PFSK-1 (cell line): ENCODE measurements at regions not wholly inside any gene's neighbourhood (a gene's known extent, or its start where the extent isn't known, plus 50 kb on each side); places are given as distances from the start of the nearest gene placed in this dataset.

ENCODE experiments used
- FOXP2 ChIP-seq: optimal IDR thresholded peaks from 2 replicates; pipeline ENCODE3; 2011; ENCODE audit warnings: borderline replicate concordance, control low read depth, inconsistent platforms; ENCODE audit not compliant: insufficient read depth; ENCODE audit errors: extremely low read length, extremely low read depth
- POLR2AphosphoS5 ChIP-seq: IDR thresholded peaks from 2 replicates; pipeline ENCODE4 v1.6.1; 2012; ENCODE audit warnings: low read depth, mild to moderate bottlenecking, control low read depth, low read length, moderate library complexity
- SIN3A ChIP-seq: IDR thresholded peaks from 2 replicates; pipeline ENCODE4 v1.6.1; 2012; ENCODE audit warnings: mild to moderate bottlenecking, low read length, moderate library complexity, borderline replicate concordance; ENCODE audit not compliant: insufficient read depth
- TAF1 ChIP-seq: IDR thresholded peaks from 2 replicates; pipeline ENCODE4 v1.6.1; 2012; ENCODE audit warnings: low read length, control low read depth, borderline replicate concordance; ENCODE audit not compliant: insufficient read depth
- TF ChIP-seq, protein P1 (sequence below), 2 experiments: IDR thresholded peaks; 2 replicates each; pipeline versions ENCODE4 v1.6.1 to v1.8.0; 2011 to 2012; ENCODE audit warnings: low read depth in 2 of 2, low read length in 2 of 2, control low read depth in 1 of 2, inconsistent platforms in 1 of 2, mild to moderate bottlenecking in 1 of 2, moderate library complexity in 1 of 2; ENCODE audit not compliant: insufficient read depth in 1 of 2

DNA sequence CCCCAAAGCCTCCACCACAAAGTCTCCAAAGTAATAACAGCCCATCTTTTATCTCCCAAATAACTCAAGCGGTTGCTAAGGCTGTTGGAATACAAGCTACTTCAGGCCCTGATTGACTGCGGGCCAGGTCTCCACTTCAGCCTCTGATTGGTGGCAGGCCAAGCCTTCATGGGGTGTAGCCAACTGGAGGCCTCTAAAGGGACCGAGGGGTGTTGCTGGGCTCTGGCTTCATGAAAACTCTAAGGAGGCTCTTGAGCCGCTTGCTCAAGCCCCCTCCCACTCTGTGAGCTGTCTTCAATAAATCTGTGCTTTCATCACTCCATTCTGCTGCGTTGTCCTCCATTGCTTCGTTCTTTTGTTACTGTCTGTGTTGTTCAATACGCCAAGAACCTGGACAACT is 487.2 kb downstream of the XYLT1 start:
- TF ChIP-seq SIN3A: no peak
- no peak for TF ChIP-seq POLR2AphosphoS5

DNA sequence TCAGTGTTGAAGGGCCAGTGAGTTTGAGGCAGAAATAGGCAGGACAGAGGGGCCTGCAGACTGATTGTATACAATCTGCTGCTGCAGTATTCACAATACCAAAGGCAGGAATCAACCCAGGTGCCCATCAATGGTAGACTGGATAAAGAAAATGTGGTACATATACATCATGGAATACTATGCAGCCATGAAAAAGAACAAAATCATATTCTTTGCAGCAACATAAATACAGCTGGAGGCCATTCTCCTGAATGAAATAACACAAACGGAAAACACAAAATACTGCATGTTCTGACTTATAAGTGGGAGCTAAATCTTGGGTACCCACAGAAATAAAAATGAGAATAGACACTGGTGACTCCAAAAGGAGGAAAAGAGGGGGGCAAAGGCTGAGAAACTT is 485.1 kb downstream of the XYLT1 start:
- no peak for TF ChIP-seq SIN3A
- TF ChIP-seq POLR2AphosphoS5: no peak
- no peak for TF ChIP-seq FOXP2
- TF ChIP-seq, protein P1, sequence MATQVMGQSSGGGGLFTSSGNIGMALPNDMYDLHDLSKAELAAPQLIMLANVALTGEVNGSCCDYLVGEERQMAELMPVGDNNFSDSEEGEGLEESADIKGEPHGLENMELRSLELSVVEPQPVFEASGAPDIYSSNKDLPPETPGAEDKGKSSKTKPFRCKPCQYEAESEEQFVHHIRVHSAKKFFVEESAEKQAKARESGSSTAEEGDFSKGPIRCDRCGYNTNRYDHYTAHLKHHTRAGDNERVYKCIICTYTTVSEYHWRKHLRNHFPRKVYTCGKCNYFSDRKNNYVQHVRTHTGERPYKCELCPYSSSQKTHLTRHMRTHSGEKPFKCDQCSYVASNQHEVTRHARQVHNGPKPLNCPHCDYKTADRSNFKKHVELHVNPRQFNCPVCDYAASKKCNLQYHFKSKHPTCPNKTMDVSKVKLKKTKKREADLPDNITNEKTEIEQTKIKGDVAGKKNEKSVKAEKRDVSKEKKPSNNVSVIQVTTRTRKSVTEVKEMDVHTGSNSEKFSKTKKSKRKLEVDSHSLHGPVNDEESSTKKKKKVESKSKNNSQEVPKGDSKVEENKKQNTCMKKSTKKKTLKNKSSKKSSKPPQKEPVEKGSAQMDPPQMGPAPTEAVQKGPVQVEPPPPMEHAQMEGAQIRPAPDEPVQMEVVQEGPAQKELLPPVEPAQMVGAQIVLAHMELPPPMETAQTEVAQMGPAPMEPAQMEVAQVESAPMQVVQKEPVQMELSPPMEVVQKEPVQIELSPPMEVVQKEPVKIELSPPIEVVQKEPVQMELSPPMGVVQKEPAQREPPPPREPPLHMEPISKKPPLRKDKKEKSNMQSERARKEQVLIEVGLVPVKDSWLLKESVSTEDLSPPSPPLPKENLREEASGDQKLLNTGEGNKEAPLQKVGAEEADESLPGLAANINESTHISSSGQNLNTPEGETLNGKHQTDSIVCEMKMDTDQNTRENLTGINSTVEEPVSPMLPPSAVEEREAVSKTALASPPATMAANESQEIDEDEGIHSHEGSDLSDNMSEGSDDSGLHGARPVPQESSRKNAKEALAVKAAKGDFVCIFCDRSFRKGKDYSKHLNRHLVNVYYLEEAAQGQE (IDR thresholded peaks at IDR 0.05; ENCODE audit: insufficient read depth in 1 of 2, low read depth in 2 of 2, low read length in 2 of 2): no peak
- no peak for TF ChIP-seq TAF1

DNA sequence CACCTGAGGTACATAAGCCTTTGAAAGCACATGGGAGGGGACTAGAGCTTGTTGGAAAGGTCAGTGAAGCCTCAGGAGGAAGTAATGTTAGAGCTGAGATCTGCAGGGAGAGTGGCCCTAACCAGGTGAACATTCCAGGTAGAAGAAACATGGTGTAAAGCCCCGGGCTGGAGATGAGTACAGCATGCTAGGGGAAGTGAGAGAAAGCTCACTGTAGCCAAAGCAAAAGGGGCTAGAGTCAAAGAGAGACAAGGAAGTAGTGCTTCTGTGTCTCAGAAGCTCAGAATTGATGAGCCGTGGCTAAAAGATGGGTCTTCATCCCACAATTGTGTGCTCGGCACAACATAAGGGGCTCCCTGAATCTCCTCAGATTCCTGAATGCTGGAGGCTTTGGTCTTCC is 481.8 kb downstream of the XYLT1 start:
- TF ChIP-seq TAF1 (no peak), FOXP2 (no peak), SIN3A (no peak), POLR2AphosphoS5 (no peak)
- TF ChIP-seq, protein P1 (IDR thresholded peaks at IDR 0.05; ENCODE audit: insufficient read depth in 1 of 2, low read depth in 2 of 2, low read length in 2 of 2): no peak

DNA sequence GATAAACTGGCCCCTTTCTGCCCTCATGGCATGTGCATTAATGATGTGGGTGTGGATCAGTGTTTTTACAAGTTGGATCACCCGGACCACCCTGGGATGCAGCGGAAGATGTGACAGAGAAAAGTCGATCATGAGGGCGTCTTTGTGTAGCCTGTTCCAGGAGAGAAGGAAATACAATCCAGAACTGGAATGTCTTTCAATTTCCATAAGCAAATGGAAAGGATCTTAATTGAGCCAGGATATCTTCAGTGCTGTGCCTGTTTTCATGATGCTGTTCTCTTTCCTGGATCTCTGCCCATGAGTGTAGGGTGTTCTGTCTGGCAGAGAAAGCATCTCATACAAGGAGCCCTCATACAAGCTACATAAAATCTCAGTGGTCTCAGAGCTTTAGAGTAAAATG is 481.4 kb downstream of the XYLT1 start:
- TF ChIP-seq POLR2AphosphoS5 (no peak), SIN3A (no peak), TAF1 (no peak), FOXP2 (no peak)
- TF ChIP-seq, protein P1 (IDR thresholded peaks at IDR 0.05; ENCODE audit: insufficient read depth in 1 of 2, low read depth in 2 of 2, low read length in 2 of 2): no peak

DNA sequence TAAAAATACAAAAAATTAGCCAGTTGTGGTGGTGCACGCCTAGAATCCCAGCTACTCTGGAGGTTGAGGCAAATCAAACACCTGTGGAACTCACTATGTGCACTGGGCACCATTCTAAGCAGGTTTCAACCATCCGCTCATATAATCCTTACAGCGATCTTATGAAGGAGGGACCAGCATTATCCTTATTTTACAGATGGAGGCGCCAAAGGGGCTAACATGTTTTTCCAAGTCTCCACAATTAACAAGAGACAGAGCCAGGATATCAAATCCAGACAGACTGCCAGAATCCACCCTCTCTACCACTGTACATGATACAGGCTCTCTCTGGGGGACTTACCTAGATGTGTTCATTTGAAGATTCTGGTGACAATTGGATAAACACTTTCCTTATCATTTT is 479.0 kb downstream of the XYLT1 start:
- TF ChIP-seq TAF1: no peak
- TF ChIP-seq, protein P1 (IDR thresholded peaks at IDR 0.05; ENCODE audit: insufficient read depth in 1 of 2, low read depth in 2 of 2, low read length in 2 of 2): no peak
- TF ChIP-seq SIN3A: no peak
- no peak for TF ChIP-seq POLR2AphosphoS5
- TF ChIP-seq FOXP2: no peak
